Osteoblast (primary cell): ENCODE measurements at regions not wholly inside any gene's neighbourhood (a gene's known extent, or its start where the extent isn't known, plus 50 kb on each side); places are given as distances from the start of the nearest gene placed in this dataset.
"Not testable (repeated sequence)": the region's sequence is repeated elsewhere in the genome, so short reads cannot be mapped to it uniquely, and the experiment has no call there.

Source experiments
- DNase-seq: peaks from one replicate; pipeline ENCODE4 v3.0.0; 2011; ENCODE audit warnings: low spot score, mixed read lengths; ENCODE audit not compliant: insufficient read length; ENCODE audit errors: missing footprints
- H2AFZ ChIP-seq: 2 replicates; pipeline ENCODE4 v1.6.0; 2011; ENCODE audit warnings: mild to moderate bottlenecking, low read length
- H3K27ac ChIP-seq: 2 replicates; pipeline ENCODE4 v1.5.1; 2011; ENCODE audit warnings: mild to moderate bottlenecking, low read depth, low read length, moderate library complexity
- H3K27me3 ChIP-seq: 2 replicates; pipeline ENCODE4 v1.6.0; 2012; ENCODE audit warnings: mild to moderate bottlenecking, control low read depth, inconsistent platforms, low read length, moderate library complexity; ENCODE audit not compliant: insufficient read depth
- H3K36me3 ChIP-seq: 2 replicates; pipeline ENCODE4 v1.5.1; 2011; ENCODE audit warnings: mild to moderate bottlenecking, low read length, control low read depth, moderate library complexity; ENCODE audit not compliant: insufficient read depth
- H3K4me1 ChIP-seq: 2 replicates; pipeline ENCODE4 v1.5.1; 2011; ENCODE audit warnings: mild to moderate bottlenecking, low read length, control low read depth, moderate library complexity; ENCODE audit not compliant: insufficient read depth
- H3K4me2 ChIP-seq: 2 replicates; pipeline ENCODE4 v1.6.0; 2011; ENCODE audit warnings: mild to moderate bottlenecking, low read length; ENCODE audit not compliant: insufficient read depth
- H3K4me3 ChIP-seq: fragments of 200-600 bp; sonication (generic); 3 replicates; pipeline ENCODE4 v1.5.1; 2012; ENCODE audit warnings: mild to moderate bottlenecking, low read length, inconsistent platforms; ENCODE audit not compliant: insufficient read depth
- H3K79me2 ChIP-seq: 2 replicates; pipeline ENCODE4 v1.6.0; 2012; ENCODE audit warnings: mild to moderate bottlenecking, low read length, control low read depth, inconsistent platforms; ENCODE audit not compliant: insufficient read depth
- H3K9me3 ChIP-seq: 2 replicates; pipeline ENCODE4 v1.5.1; 2011; ENCODE audit warnings: low read depth, low read length, control low read depth
- H4K20me1 ChIP-seq: 2 replicates; pipeline ENCODE4 v1.6.0; 2012; ENCODE audit warnings: mild to moderate bottlenecking, low read length, control low read depth; ENCODE audit not compliant: insufficient read depth
- TF ChIP-seq, protein P1 (sequence below): IDR thresholded peaks from 2 replicates; pipeline ENCODE4 v1.5.1; 2011; ENCODE audit warnings: mild to moderate bottlenecking, low read depth, low read length, moderate library complexity; ENCODE audit errors: extremely low read depth

DNA sequence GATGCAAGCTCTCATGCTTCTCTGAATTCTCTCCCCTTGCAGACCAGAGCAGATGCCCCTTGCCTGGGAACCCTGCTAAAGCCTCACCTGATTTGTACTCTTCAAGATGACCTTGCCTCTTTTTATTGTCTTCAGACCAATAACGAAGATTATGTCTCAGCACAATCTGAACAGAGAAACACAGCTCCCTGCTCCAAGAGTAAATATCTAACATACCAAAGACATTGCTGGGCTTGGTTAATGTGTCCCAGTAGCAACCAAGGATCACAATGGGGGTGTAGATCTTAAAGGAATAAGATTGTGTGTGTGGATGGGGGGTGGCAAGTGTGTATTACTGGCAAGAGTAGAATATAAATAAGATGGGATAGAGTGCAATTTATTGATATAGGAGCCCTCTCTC lies 67.6 kb upstream of the LHFPL2 start:
- peak overlapping the region; percentile 34 for H3K4me2 ChIP-seq
- DNase-seq, result peak; percentile 73

DNA sequence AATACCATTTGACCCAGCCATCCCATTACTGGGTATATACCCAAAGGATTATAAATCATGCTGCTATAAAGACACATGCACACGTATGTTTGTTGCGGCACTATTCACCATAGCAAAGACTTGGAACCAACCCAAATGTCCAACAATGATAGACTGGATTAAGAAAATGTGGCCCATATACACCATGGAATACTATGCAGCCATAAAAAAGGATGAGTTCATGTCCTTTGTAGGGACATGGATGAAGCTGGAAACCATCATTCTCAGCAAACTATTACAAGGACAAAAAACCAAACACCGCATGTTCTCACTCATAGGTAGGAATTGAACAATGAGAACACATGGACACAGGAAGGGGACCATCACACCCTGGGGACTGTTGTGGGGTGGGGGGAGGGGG lies 66.8 kb upstream of the LHFPL2 start:
- H4K20me1 ChIP-seq, H2AFZ ChIP-seq, H3K4me2 ChIP-seq, H3K79me2 ChIP-seq, H3K27me3 ChIP-seq, H3K36me3 ChIP-seq, H3K27ac ChIP-seq, DNase-seq, H3K9me3 ChIP-seq, H3K4me3 ChIP-seq: not testable (repeated sequence)
- peaks cover 14% of the 10 kb centered on the region for H3K4me1 ChIP-seq

More for the DNA sequence above, 67.6 kb upstream of the LHFPL2 start:
- Histone ChIP-seq H3K36me3 (no peaks in the 10 kb centered on the region), H3K27me3 (no peaks in the 10 kb centered on the region), H3K4me1 (peaks cover 14% of the 10 kb centered on the region), H3K9me3 (no peaks in the 10 kb centered on the region), H2AFZ (no peak overlapping the region), H3K79me2 (no peaks in the 10 kb centered on the region), H3K4me3 (no peak overlapping the region), H3K27ac (no peak overlapping the region), H4K20me1 (no peaks in the 10 kb centered on the region)
- TF ChIP-seq, protein P1, sequence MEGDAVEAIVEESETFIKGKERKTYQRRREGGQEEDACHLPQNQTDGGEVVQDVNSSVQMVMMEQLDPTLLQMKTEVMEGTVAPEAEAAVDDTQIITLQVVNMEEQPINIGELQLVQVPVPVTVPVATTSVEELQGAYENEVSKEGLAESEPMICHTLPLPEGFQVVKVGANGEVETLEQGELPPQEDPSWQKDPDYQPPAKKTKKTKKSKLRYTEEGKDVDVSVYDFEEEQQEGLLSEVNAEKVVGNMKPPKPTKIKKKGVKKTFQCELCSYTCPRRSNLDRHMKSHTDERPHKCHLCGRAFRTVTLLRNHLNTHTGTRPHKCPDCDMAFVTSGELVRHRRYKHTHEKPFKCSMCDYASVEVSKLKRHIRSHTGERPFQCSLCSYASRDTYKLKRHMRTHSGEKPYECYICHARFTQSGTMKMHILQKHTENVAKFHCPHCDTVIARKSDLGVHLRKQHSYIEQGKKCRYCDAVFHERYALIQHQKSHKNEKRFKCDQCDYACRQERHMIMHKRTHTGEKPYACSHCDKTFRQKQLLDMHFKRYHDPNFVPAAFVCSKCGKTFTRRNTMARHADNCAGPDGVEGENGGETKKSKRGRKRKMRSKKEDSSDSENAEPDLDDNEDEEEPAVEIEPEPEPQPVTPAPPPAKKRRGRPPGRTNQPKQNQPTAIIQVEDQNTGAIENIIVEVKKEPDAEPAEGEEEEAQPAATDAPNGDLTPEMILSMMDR, result no peak

DNA sequence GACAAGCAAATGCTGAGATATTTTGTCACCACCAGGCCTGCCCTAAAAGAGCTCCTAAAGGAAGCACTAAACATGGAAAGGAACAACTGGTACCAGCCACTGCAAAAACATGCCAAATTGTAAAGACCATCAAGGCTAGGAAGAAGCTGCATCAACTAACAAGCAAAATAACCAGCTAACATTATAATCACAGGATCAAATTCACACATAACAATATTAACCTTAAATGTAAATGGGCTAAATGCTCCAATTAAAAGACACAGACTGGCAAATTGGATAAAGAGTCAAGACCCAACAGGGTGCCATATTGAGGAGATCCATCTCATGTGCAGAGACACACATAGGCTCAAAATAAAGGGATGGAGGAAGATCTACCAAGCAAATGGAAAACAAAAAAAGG lies 63.1 kb upstream of the LHFPL2 start:
- not testable (repeated sequence) for DNase-seq, H3K79me2 ChIP-seq, H3K27me3 ChIP-seq, H3K4me2 ChIP-seq, H4K20me1 ChIP-seq, H2AFZ ChIP-seq, H3K27ac ChIP-seq, H3K4me1 ChIP-seq, H3K9me3 ChIP-seq, H3K4me3 ChIP-seq, H3K36me3 ChIP-seq

DNA sequence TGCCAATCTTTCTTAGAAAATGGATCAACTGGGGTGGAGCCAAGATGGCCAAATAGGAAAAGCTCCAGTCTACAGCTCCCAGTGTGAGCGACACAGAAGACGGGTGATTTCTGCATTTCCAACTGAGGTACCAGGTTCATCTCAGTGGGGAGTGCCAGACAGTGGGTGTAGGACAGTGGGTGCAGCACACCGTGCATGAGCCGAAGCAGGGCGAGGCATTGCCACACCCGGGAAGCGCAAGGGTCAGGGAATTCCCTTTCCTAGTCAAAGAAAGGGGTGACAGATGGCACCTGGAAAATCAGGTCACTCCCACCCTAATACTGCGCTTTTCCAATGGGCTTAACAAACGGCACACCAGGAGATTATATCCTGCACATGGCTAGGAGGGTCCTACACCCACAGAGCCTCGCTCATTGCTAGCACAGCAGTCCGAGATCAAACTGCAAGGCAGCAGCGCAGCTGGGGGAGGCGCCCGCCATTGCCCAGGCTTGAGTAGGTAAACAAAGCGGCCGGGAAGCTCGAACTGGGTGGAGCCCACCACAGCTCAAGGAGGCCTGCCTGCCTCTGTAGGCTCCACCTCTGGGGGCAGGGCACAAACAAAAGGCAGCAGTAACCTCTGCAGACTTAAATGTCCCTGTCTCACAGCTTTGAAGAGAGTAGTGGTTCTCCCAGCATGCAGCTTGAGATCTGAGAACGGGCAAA lies 61.3 kb upstream of the LHFPL2 start:
- H3K4me3 ChIP-seq, H3K4me1 ChIP-seq, DNase-seq, H3K9me3 ChIP-seq, H4K20me1 ChIP-seq, H2AFZ ChIP-seq, H3K36me3 ChIP-seq, H3K4me2 ChIP-seq, H3K27me3 ChIP-seq, H3K79me2 ChIP-seq, H3K27ac ChIP-seq: not testable (repeated sequence)

DNA sequence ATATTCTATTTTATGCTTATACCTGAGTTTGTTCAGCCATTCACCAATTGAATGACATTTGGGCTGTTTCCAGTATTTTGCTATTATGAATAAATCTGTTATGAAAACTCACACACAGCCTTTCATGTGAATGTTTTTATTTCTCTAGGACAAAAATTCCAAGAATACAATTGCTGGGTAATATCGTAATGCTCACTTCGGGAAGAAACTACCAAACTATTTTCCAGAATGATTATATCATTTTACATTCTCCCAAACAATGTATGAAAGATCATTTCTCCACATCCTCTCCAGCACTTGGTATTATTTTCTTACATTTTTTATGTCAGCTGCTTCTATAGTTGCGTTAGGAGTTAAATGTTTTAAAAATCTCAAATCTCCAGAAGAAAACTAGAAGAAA lies 58.3 kb upstream of the LHFPL2 start:
- Histone ChIP-seq H3K4me2 (no peak overlapping the region), H3K27me3 (no peaks in the 10 kb centered on the region), H4K20me1 (no peaks in the 10 kb centered on the region), H3K79me2 (no peaks in the 10 kb centered on the region), H3K36me3 (no peaks in the 10 kb centered on the region), H3K4me3 (no peak overlapping the region), H2AFZ (no peak overlapping the region), H3K27ac (no peak overlapping the region), H3K9me3 (no peaks in the 10 kb centered on the region), H3K4me1 (no peaks in the 10 kb centered on the region)
- TF ChIP-seq, protein P1, result no peak
- DNase-seq, result peak; percentile 79
